GM12878 (cell line): ENCODE measurements at regions not wholly inside any gene's neighbourhood (a gene's known extent, or its start where the extent isn't known, plus 50 kb on each side); places are given as distances from the start of the nearest gene placed in this dataset.

Experiments used
- CHD2 ChIP-seq: IDR thresholded peaks from 2 replicates; pipeline ENCODE4 v1.6.1; 2011; ENCODE audit warnings: low read depth, low read length, improper control_type of control experiment, borderline replicate concordance
- CREB1 ChIP-seq: IDR thresholded peaks from 2 replicates; pipeline ENCODE4 v1.6.1; 2012; ENCODE audit warnings: low read depth, mild to moderate bottlenecking, inconsistent platforms
- EGR1 ChIP-seq, 2 experiments: IDR thresholded peaks; 1 replicate in 1 of 2; 2 replicates in 1 of 2; pipeline ENCODE4 v1.6.1; 2011 to 2012; ENCODE audit warnings: low read depth in 2 of 2, low read length in 2 of 2, borderline replicate concordance in 1 of 2, mild to moderate bottlenecking in 1 of 2, moderate library complexity in 1 of 2
- EZH2 ChIP-seq: IDR thresholded peaks from 2 replicates; pipeline ENCODE4 v1.6.1; 2012; ENCODE audit warnings: low read depth, mild to moderate bottlenecking, control low read depth, inconsistent platforms, low read length, borderline replicate concordance; ENCODE audit not compliant: control insufficient read depth
- MEF2A ChIP-seq: IDR thresholded peaks from 2 replicates; pipeline ENCODE4 v1.6.1; 2011; ENCODE audit warnings: low read depth, mild to moderate bottlenecking, low read length, moderate library complexity; ENCODE audit not compliant: insufficient read depth
- NR2C2 ChIP-seq: IDR thresholded peaks from 2 replicates; pipeline ENCODE4 v1.6.1; 2011; ENCODE audit warnings: borderline replicate concordance, low read depth; ENCODE audit not compliant: control insufficient read depth, insufficient read length
- POLR2A ChIP-seq: IDR thresholded peaks from 2 replicates; pipeline ENCODE4 v1.6.1; 2011; ENCODE audit warnings: low read depth, mild to moderate bottlenecking, low read length
- POLR2AphosphoS5 ChIP-seq: IDR thresholded peaks from 2 replicates; pipeline ENCODE4 v1.6.1; 2011; ENCODE audit warnings: mild to moderate bottlenecking, low read length, inconsistent platforms
- RBBP5 ChIP-seq: fragments of 200-600 bp; sonication (generic); conservative IDR thresholded peaks from 2 replicates; pipeline ENCODE4 v1.6.1; 2016
- STAT1 ChIP-seq: fragments of 450-650 bp; conservative IDR thresholded peaks from 2 replicates; pipeline ENCODE4 v1.6.1; 2014; ENCODE audit warnings: antibody characterized with exemption, mild to moderate bottlenecking
- TAF1 ChIP-seq: IDR thresholded peaks from 2 replicates; pipeline ENCODE4 v1.6.1; 2011; ENCODE audit warnings: mild to moderate bottlenecking, low read depth, low read length, borderline replicate concordance
- TCF12 ChIP-seq: IDR thresholded peaks from 2 replicates; pipeline ENCODE4 v1.6.1; 2011; ENCODE audit warnings: low read depth, mild to moderate bottlenecking, low read length
- TF ChIP-seq, protein P1 (sequence below): IDR thresholded peaks from 2 replicates; pipeline ENCODE4 v1.6.1; 2012; ENCODE audit warnings: low read depth, low read length, improper control_type of control experiment
- TF ChIP-seq, protein P2 (sequence below), 3 experiments: IDR thresholded peaks in 2 of 3; conservative IDR thresholded peaks in 1 of 3; 2 replicates each; pipeline ENCODE4 v1.5.1; 2011; ENCODE audit warnings: low read depth in 3 of 3, low read length in 3 of 3, mild to moderate bottlenecking in 3 of 3, control low read depth in 2 of 3, moderate library complexity in 2 of 3, inconsistent platforms in 1 of 3, mixed read lengths in 1 of 3; ENCODE audit not compliant: control insufficient read depth in 2 of 3, insufficient read depth in 1 of 3; ENCODE audit errors: extremely low read depth in 1 of 3

GRCh38 chr11:42800041-42800440 lies 511.8 kb upstream of the API5 start:
- TF ChIP-seq RBBP5 = no peak
- no peak for TF ChIP-seq MEF2A
- no peak for TF ChIP-seq NR2C2
- TF ChIP-seq STAT1 = no peak
- TF ChIP-seq, protein P1, sequence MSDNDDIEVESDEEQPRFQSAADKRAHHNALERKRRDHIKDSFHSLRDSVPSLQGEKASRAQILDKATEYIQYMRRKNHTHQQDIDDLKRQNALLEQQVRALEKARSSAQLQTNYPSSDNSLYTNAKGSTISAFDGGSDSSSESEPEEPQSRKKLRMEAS = no peak
- no peak for TF ChIP-seq CREB1
- TF ChIP-seq POLR2A = no peak
- TF ChIP-seq, protein P2, sequence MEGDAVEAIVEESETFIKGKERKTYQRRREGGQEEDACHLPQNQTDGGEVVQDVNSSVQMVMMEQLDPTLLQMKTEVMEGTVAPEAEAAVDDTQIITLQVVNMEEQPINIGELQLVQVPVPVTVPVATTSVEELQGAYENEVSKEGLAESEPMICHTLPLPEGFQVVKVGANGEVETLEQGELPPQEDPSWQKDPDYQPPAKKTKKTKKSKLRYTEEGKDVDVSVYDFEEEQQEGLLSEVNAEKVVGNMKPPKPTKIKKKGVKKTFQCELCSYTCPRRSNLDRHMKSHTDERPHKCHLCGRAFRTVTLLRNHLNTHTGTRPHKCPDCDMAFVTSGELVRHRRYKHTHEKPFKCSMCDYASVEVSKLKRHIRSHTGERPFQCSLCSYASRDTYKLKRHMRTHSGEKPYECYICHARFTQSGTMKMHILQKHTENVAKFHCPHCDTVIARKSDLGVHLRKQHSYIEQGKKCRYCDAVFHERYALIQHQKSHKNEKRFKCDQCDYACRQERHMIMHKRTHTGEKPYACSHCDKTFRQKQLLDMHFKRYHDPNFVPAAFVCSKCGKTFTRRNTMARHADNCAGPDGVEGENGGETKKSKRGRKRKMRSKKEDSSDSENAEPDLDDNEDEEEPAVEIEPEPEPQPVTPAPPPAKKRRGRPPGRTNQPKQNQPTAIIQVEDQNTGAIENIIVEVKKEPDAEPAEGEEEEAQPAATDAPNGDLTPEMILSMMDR (IDR thresholded peaks at IDR 0.05 in 2 of 3, conservative IDR thresholded peaks at IDR 0.05 in 1 of 3; ENCODE audit: control insufficient read depth in 2 of 3, extremely low read depth in 1 of 3, insufficient read depth in 1 of 3, low read depth in 3 of 3, low read length in 3 of 3) = no peak
- TF ChIP-seq CHD2 = no peak
- TF ChIP-seq TAF1 = no peak
- no peak for TF ChIP-seq TCF12
- no peak for TF ChIP-seq EZH2
- no peak for TF ChIP-seq POLR2AphosphoS5
- no peak for TF ChIP-seq EGR1 (IDR thresholded peaks at IDR 0.05; ENCODE audit: borderline replicate concordance in 1 of 2, low read depth in 2 of 2, low read length in 2 of 2)
